Mucosa of descending colon (tissue), 3 donors: ENCODE measurements at regions not wholly inside any gene's neighbourhood (a gene's known extent, or its start where the extent isn't known, plus 50 kb on each side); places are given as distances from the start of the nearest gene placed in this dataset.

Source experiments
- ATAC-seq: fragments of 200-7000 bp; cut with Tn5 transposase; one replicate; pipeline ENCODE4 v1.9.1; 2020; ENCODE audit warnings: mild to moderate bottlenecking, moderate library complexity
- DNase-seq, 3 donors: peaks; one replicate each; pipeline ENCODE4 v3.0.0-alpha.2; 2020
- H3K36me3 ChIP-seq: fragments of 200-600 bp; one replicate; pipeline ENCODE4 v1.8.0; 2021; ENCODE audit warnings: low read depth, mild to moderate bottlenecking
- H3K4me1 ChIP-seq: fragments of 200-600 bp; one replicate; pipeline ENCODE4 v1.8.0; 2021; ENCODE audit warnings: low read depth, mild to moderate bottlenecking
- H3K4me3 ChIP-seq: fragments of 200-600 bp; one replicate; pipeline ENCODE4 v1.8.0; 2021; ENCODE audit warnings: mild to moderate bottlenecking
- H3K9me3 ChIP-seq: fragments of 200-600 bp; one replicate; pipeline ENCODE4 v1.8.0; 2021; ENCODE audit warnings: mild to moderate bottlenecking
- intact Hi-C, 2 donors: fragments of 100-400 bp; cut with DNase I in 1 of 2; cut with micrococcal nuclease in 1 of 2; formaldehyde crosslinking; loops; one replicate each; pipeline versions ENCODE4 v1.11.0 to v1.11.1; 2022; cut with DNase I, micrococcal nuclease
- TF ChIP-seq, protein P1 (sequence below): fragments of 200-600 bp; IDR thresholded peaks from one replicate; pipeline ENCODE4 v1.8.0; 2022; ENCODE audit warnings: antibody characterized with exemption, mild to moderate bottlenecking
- donor health status: DM: no; HTN: no; CAD: no; lungs with moderate emphysema.
- donor health status: DM: no; HTN: no; CAD: no.
- donor health status: DM: no; HTN: yes; CAD: no.

DNA sequence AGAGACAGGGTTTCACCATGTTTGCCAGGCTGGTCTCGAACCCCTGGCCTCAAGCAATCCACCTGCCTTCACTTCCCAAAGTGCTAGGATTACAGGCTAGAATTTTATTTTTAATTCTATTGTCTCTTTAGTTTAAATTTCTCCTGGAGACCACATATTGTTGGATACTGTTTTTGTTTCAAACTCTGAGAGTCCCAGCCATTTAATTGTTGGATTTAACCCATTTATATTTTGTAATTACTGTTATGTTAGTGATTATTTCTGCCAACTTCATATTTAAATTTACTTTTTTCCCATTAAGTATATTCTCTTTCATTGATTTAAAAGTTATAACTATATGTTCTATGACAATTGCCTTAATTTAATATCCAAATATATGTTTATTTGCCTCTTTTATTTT is 185.6 kb downstream of the ZNF248 start:
- ATAC-seq = no peak
- H3K9me3 ChIP-seq = peaks cover 44% of the 10 kb centered on the region
- no peak for DNase-seq
- TF ChIP-seq, protein P1, sequence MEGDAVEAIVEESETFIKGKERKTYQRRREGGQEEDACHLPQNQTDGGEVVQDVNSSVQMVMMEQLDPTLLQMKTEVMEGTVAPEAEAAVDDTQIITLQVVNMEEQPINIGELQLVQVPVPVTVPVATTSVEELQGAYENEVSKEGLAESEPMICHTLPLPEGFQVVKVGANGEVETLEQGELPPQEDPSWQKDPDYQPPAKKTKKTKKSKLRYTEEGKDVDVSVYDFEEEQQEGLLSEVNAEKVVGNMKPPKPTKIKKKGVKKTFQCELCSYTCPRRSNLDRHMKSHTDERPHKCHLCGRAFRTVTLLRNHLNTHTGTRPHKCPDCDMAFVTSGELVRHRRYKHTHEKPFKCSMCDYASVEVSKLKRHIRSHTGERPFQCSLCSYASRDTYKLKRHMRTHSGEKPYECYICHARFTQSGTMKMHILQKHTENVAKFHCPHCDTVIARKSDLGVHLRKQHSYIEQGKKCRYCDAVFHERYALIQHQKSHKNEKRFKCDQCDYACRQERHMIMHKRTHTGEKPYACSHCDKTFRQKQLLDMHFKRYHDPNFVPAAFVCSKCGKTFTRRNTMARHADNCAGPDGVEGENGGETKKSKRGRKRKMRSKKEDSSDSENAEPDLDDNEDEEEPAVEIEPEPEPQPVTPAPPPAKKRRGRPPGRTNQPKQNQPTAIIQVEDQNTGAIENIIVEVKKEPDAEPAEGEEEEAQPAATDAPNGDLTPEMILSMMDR = no peak
- no peaks in the 10 kb centered on the region for H3K4me1 ChIP-seq
- intact Hi-C loops = no loop called here
- no peak overlapping the region for H3K4me3 ChIP-seq
- H3K36me3 ChIP-seq = no peaks in the 10 kb centered on the region

DNA sequence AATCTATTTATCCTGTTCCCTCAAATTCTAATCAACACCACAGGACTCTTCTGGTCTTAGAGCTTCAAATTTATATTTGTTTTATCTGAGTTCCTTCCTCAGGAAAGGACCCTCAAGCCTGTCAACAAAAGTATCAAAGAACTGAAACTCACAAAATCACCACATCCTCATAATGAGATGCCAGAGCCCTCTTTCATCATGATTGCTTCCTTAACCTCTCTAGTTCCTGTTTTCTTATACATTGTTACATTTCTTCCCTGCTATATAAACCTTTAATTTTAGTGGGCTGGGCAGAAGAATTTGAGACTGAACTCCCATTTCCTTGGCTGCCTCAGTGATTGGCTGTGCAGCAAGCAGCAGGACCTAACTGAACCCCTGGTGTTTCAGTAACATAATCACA is 189.7 kb downstream of the ZNF248 start:
- ATAC-seq = no peak
- Histone ChIP-seq H3K9me3 (peaks cover 55% of the 10 kb centered on the region), H3K4me1 (no peaks in the 10 kb centered on the region), H3K36me3 (no peaks in the 10 kb centered on the region), H3K4me3 (no peak overlapping the region)
- no peak for DNase-seq
- intact Hi-C loops = no loop called here
- TF ChIP-seq, protein P1 = no peak

DNA sequence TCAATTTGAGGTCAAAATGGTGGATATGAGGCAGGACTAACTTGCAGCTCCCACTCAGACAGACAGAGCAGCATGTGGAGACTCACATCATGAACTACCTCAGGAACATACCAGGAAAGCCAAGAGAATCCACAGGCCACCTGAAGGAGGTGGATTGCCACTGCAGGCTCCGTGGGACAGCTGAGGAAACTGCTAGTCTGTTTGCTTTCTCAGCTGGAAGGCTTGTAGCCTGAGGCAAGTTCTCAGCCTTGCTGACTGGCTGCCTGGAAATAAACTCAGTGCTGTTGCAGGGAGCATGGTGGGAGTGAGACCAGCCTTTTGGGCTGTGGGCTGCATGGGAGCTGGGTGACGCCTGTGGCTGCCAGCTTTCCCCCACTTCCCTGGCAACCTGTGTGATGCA is 202.9 kb downstream of the ZNF248 start:
- Histone ChIP-seq H3K4me1 (no peaks in the 10 kb centered on the region), H3K4me3 (no peak overlapping the region), H3K9me3 (peaks cover 70% of the 10 kb centered on the region), H3K36me3 (no peaks in the 10 kb centered on the region)
- intact Hi-C loops = no loop called here
- DNase-seq (no peak), ATAC-seq (no peak)
- TF ChIP-seq, protein P1 = no peak

DNA sequence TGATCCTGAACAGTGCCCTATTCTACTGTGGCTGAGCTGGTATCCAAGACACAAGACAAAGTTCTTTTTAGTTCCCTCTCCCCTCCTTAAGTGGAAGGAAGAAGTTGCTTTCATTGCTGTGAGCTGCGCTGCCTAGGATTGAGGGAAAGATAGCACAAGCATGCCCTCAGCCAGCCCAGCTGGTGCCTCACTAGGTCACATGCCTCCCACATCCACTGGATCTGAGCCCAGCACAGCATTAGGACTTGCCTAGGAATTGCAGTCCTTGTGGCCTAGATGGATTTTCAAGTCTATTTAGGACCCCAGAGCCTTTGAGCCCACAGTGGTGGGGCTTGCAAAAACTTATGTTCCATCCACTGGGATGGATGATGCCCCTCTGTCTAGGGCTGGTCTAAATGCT is 214.2 kb downstream of the ZNF248 start:
- Histone ChIP-seq H3K9me3 (peaks cover 63% of the 10 kb centered on the region), H3K4me3 (no peak overlapping the region), H3K4me1 (no peaks in the 10 kb centered on the region), H3K36me3 (no peaks in the 10 kb centered on the region)
- ATAC-seq (no peak), DNase-seq (no peak)
- TF ChIP-seq, protein P1 = no peak
- intact Hi-C loops = no loop called here

DNA sequence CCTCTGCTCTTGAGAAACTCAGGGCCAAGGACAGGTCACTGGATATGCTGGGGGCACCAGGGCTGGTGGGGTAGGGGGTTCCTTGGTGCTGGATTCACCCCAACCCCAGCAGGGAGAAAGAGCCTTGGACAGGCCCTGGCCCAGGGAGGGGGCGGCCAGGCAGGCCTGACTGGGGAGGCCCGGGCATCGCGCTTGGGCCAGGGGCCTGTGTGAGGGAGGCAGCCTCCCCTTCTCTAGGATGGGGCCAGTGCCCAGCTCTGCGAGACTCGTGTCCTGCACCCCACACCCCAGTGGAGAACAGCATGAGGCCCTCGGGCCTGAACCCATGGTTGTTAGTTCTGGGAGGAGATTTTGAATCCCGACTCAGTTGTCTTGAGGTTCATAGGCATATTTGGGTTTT is 217.1 kb downstream of the ZNF248 start:
- no peaks in the 10 kb centered on the region for H3K36me3 ChIP-seq
- TF ChIP-seq, protein P1 = no peak
- H3K4me3 ChIP-seq = no peak overlapping the region
- DNase-seq (no peak), ATAC-seq (no peak)
- H3K4me1 ChIP-seq = no peaks in the 10 kb centered on the region
- peaks cover 53% of the 10 kb centered on the region for H3K9me3 ChIP-seq
- intact Hi-C loops = no loop called here

DNA sequence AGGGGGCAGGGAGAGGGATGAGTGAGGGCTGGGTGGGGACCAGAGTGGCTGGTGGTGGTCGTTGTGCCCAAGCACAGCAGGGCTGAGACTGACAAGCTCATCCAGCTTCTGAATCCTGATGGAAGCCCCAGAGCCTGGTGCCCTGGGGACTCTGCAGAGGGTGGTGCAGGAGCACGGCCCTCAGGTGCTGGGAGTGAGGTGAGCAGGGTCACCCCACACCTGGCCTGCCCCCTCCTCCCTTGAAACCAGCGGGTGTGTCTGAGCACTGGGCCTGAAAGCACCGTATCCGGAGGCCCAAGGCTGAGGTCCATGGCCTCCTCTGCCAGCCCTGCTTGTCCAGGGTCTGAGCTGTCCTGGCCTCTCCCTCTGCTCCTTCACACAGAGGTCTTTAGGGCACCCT is 218.2 kb downstream of the ZNF248 start:
- DNase-seq (no peak), ATAC-seq (no peak)
- Histone ChIP-seq H3K4me1 (no peaks in the 10 kb centered on the region), H3K36me3 (no peaks in the 10 kb centered on the region), H3K9me3 (peaks cover 58% of the 10 kb centered on the region), H3K4me3 (no peak overlapping the region)
- TF ChIP-seq, protein P1 = no peak
- intact Hi-C loops = no loop called here
